GM21390 (cell line): ENCODE measurements at regions not wholly inside any gene's neighbourhood (a gene's known extent, or its start where the extent isn't known, plus 50 kb on each side); places are given as distances from the start of the nearest gene placed in this dataset.

Source experiments
- ATAC-seq: cut with Tn5 transposase; IDR thresholded peaks from one replicate; pipeline ENCODE4 v1.9.1; 2021; ENCODE audit not compliant: unreplicated experiment

DNA sequence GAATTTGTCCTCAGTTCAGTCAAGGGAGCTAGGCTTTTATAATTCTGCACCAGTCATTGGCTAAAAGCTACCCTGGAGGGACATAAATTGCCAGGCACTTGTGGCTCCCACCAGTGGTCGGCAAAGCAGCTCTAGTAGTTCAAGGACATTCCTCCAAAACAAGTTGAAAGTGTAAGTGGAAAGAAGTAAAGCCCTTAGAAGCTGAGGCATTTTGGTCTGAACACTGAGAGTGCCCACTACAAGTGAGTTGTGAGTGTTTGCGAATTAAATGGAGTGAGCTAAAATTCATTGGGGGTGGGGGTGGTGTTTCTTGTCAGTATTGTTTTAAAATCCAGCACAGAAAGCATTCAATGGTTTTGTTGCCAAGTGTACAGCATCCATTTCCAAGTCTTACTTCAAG, 879.9 kb upstream of the CDH2 start:
- no peak for ATAC-seq

DNA sequence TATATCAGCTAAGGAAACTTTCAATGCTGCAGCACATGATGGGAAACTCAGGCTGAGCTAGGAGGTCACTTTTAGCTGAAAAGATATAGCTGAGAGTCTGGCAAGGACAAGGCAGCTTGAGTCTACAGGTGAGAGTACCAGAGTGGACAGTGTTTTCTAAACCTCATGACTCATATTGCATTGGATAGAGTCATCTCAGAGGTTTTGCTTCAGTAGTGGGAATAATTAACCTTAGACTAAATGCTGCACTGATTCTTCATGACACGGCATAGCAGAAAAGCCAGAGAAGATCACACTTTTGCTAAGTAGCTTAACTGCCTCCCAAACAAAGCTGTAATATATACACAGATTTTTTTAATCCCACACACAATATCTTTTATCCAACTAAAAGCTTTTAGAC, 865.0 kb upstream of the CDH2 start:
- no peak for ATAC-seq

DNA sequence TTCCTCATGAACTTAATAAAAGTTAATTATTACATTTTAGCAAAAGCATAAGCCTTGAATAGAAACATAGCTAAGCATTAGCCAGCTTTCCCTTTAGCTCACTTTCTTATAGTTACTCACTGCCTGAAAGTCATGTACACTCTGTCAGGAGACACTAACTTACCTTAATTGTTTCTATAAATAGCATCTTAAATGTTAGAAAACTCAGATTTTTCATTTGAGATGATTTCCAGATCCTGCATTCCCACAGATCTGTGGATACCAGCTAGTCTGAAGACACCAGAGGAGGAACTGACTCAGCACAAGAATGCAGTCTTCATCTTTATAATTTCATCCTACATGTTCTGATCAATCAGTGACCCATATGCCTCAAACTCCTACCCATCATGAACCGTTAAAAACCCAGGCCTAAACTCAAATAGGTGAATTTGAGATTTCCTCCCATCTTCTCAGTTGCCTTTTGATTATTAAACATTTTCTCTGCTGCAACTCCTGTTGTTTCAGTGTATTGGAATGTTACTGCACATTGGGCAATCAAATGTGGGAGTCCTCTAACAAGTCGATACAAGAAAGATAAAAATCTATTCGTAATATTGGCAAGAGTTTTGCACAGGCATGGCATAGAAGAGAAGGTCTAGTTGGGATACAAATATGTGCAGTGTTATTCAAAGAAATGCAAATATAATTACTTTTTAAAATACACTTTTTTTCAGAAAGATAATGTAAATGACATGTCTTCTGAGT, 857.4 kb upstream of the CDH2 start:
- no peak for ATAC-seq

DNA sequence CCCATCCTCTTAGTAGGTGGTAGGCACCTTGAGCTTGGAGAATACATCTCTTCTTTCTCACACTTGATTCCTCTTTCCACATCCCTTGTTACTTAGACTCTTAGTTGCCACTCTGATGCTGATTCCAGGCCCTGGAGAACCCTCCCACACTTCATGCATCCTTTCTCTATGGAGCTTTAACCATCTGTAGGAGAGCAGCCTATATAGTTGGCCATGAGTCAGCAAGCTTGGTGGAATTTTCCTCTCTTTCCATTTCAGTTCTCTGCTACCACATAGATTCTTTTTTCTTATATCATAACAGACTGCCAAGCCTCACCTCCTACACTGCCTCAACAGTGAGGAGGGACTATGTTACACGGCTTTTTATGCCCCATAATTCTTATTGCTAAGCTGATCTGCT, 851.6 kb upstream of the CDH2 start:
- no peak for ATAC-seq

DNA sequence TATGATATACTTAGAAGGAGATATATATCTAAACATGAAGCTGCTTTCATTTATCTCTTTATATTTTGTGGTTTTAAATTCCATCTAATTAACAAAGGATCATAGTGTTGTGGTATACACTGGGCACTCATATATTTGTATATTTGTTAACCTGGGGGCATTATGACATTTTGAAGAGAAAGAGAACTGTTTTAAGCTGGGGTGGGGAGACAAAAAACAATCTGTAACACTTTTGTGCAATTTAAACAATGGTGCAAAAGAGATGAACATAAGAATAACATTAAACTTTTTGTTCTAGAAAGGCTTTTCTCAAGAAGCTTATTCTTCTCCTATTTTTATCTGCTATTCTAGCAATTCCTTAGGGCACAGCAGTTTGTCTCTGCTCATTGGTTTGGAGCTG, 842.0 kb upstream of the CDH2 start:
- no peak for ATAC-seq

DNA sequence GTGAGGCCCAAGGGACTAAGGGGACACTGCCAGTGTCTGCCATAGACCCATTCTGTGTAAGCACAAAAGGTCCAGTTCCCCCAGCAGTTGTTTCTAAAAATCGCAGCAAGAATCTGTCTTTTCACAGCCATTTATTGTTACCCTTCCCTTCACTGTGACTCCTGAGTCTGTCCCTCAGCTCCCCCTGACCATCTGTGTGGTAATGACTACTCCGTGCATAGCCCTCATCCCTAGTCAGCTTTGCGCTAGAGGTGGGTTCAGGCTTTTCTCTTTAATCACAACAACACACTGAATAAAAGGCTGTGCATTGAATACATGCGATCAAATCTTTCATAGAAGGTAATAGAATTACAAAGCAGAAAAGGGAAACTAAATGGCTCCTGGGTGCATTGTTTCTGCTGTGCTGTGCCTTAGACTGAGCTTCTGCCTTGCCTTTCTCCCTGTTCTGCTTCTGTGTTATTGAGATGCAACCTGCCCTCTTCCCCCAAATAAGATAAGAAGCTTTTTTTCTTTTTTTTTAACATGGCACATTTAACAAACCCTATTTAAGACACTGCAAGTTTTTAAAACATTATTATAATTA, 836.0 kb upstream of the CDH2 start:
- ATAC-seq = no peak

DNA sequence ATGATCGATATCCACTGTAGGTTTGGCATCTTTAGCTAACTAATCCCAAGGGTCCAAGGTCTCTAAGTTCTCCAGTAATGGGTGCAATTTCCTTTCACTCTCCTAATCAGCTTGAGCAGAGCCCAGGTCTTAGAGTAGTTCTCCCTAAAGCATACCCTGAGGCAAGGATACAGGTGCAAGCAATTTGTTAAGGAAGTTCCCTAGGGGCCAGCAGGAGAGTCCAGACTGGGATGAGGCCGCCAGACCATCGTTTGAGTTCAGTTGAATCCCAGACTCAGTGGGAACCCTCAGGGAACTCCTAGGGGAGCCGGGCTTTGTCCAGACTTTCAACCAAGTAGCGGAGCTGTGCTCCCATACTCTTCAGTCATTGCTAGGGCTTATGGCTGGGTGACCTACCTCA, 835.4 kb upstream of the CDH2 start:
- no peak for ATAC-seq

DNA sequence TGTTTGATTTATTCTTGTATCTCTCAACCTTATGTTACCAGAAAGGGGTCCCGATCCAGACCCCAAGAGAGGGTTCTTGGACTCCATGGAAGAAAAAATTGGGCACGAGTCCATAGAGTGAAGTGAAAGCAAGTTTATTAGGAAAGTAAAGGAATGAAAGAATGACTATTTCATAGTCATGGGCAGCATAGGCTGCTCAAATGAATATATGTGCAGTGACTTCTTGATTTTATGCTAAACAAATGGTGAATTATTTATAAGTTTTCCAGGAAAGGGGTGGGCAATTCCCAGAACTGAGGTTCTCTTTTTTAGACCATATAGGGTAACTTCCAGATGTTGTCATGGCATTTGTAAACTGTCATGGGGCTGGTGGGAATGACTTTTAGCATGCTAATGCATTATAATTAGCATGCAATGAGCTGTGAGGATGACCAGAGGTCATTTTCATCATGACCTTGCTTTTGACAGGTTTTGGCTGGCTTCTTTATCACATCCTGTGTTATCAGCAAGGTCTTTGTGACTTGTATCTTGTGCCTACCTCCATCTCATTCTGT, 832.4 kb upstream of the CDH2 start:
- no peak for ATAC-seq

DNA sequence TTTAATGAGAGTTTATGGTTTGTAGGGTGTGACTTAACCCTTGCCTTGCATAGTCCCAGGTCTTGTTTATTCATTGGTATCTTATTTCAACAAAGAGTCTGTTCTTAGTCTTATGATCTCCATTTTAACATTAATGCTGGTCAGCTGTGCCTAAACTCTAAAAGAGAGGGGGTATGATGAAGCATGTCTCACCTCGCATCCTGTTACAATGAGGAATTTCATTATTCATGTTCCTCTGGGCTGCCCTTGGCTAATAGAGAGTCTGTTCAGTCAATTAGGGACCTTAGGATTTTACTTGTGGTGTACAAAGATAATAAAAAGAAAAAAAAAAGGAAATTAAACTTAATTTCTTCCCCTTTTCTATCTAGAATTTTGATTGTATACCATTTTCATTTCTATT, 831.9 kb upstream of the CDH2 start:
- ATAC-seq = no peak

DNA sequence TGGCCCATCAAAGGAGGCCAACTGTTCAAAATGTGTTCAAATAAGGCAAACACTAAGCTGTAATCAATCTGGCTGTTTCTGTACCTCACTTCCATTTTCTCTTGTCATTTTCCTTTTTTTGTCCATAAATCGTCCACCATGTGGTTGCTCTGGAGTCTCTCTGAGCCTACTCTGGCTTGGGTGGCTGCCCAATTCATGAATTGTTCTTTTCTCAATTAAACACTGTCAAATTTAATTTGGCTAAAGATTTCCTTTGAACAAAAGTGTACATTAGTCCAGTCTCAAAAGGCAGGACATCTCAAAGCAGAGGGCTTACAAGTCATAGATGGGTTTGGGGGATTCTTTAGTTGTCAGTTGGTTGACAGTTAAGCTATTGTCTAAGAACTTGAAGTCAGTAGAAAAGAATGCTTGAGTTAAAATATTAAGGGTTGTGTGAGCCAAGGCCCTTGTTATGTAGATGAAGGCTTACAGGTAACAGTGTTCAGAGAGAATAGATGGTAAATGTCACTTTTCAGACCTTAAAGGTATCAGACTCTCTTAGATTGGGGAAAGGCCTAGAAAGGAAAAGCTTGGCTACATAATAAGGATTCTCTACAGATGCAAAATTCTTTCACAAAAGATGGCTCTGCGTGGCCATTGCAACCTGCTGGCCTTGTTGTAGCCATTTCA, 831.2 kb upstream of the CDH2 start:
- no peak for ATAC-seq

DNA sequence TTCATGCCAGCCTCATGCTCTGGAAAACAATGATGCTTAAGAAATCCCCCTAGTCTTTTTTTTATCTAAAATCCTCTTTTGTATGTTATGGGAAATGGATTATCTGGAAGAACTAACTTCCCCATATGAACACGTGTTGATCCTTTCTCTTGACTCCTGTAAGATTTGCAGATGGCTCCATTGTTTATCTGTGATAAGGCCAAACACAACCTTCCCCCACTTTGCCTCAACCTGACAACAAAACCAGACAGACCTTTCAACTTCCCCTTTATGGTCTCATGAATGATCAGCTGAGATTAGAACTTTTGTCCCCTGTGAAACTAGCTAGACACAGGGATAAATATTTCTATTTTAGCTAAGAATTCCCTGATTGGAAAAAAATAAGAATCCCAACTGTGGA, 828.0 kb upstream of the CDH2 start:
- no peak for ATAC-seq

DNA sequence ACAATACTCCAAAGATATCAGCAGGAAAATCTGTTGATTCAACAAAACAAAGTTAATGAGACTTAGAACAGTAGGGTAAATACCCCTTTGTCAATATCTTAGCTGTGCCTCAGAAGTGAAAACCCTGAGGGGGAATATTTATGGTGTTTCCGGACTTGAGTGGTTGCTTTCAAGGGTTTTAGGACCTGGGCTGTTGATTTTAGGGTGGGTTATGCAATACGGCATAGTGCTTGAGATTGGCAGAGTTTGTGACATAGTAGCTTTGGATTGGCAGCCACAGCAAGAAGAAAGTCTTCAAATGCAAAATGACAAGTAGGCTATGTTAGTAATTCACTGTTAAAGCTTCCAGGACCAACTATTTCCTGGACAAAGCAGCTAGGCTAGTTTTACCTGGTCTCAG, 826.3 kb upstream of the CDH2 start:
- no peak for ATAC-seq

DNA sequence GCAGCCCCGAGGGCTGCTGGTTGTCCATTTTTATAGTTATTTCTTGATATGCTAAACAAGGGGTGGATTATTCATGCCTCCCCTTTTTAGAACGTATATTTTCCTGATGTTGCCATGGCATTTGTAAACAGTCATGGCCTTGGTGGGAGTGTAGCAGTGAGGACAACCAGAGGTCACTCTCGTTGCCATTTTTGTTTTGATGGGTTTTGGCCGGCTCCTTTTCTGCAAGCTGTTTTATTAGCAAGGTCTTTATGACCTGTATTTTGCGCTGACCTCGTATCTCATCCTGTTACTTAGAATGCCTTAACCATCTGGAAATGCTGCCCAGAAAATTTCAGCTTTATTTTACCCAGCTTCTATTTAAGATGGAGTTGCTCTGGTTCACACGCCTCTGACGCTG, 825.8 kb upstream of the CDH2 start:
- ATAC-seq = no peak

DNA sequence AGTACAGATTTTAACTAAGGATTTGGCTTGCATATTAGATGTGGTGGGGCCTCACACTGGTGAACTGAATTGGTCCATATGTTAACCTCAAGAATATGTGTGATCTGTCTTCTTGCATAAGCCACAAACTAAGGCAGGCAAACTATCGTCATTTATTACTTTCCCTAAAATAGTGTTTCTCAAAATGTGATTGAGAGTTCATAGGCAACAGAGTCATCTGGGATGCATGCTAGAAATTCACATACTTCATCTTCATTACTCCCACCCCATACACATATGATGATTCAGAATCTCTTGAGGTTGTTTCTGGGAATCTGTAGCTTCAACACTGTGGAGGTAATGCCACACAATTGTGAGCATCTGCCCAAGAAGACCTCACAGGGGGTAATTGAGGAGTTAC, 822.8 kb upstream of the CDH2 start:
- no peak for ATAC-seq

DNA sequence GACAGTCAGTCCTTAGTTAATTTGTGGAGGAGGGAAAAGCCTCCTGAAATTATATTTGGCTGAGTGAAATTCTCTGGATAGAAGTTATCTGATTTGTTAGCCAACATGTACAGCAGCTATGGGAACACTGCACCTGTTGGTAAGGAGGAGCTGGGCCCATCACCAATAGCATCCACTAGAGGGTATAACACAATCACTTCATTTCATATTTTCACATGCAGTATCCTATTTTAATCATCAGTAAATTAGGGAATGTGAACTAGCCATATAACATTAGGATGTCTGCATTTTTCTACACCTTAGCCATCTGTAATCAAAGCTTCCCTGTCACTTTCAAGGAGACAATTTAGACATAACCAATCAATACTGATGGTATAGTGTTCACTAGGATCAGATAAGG, 818.4 kb upstream of the CDH2 start:
- ATAC-seq = no peak

DNA sequence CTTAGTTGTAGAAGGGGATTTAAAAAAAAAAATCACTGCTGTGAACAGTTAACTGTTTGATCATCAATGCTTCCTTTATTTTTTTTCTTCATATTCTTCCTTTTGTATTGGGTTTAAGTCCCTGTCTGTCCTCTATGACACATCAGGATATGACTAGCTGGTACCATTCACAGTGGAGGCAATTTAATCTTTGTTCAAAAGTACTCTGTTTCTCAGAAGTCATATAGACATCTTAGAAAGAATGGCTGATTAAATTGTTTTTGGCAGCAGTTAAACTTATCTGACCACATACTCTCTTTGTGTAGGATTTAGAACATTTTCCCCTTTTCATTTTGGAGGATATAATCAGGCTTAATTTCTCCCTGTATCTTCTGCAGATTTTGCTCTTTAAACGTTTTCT, 807.8 kb upstream of the CDH2 start:
- no peak for ATAC-seq

DNA sequence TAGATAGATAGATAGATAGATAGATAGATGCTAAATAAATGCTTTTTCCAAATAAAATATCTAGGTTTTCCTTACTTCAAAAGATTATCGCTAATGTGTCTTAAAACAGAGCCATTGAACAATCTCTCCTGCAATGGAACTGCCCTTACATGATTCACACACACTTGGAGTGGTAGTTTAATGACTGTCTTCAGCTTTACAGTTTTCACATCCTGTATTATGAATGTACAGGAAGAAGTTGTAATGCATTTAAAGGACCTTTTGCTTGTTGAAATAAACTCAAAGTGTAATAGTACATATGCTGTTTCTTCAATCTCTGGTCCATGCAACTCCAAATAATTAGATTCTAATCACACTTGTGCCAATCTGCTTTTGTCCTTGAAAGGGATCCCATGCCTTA, 797.6 kb upstream of the CDH2 start:
- no peak for ATAC-seq

DNA sequence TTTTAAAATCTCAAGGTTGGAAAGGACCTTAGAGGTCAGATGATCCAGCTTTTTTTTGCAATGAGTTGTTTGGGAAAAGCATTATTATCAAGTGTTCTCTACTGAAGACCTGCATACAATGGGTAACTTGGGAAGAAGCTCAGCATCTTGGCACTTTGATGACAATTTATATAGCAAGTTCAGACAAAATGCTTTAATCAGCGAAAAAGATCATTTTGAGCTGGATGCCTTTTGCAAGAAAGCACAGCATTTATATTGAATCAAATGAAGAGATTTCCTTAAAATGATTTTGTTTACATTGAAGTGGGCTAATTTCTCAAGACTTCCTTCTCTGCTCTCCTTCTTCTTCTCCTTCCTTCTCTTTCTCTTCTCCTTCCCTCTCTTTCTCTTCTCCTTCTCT, 796.4 kb upstream of the CDH2 start:
- ATAC-seq = no peak

DNA sequence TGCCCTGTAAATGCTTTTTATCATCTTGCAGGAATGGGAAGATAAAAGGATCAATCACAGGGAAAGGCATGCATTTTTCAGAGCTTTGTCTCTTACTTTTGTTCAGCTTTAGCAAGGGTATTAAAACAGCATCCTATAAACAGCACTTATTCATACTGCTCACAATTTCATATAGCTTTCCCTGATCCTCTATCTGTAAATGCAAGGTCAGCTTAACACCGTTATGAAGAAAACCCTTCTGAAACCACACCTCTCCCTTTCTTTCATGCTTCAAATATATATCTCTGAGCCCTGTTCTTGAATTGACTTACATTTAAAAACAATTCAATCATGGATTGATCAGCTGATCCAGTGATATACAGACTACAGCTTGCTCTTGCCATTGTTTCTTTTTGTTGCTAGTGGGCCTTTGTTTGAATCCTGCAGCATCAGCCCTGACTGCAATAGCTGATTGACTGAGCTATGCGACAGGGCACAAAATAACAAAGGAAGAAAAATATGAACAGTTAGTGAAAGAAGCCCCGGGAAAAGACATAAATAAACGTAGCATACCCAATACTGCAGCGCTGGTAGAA, 795.5 kb upstream of the CDH2 start:
- no peak for ATAC-seq

DNA sequence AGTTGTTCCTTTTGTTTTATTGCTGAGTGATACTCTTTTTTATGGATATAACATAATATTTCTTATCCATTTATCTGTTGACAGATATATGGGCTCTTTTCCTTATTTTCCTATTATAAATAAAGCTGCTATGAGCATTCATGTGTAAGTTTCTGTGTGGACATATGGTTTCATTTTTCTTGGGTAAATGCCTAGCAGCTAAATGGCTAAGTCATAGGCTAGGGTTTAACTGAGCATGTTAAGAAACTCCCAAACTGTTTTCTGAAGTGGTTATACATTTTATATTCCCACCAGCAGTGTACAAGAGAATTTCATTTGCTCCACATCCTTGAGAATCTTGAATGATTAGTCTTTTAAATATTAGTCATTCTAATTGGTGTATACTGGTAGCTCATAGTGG, 786.6 kb upstream of the CDH2 start:
- no peak for ATAC-seq

DNA sequence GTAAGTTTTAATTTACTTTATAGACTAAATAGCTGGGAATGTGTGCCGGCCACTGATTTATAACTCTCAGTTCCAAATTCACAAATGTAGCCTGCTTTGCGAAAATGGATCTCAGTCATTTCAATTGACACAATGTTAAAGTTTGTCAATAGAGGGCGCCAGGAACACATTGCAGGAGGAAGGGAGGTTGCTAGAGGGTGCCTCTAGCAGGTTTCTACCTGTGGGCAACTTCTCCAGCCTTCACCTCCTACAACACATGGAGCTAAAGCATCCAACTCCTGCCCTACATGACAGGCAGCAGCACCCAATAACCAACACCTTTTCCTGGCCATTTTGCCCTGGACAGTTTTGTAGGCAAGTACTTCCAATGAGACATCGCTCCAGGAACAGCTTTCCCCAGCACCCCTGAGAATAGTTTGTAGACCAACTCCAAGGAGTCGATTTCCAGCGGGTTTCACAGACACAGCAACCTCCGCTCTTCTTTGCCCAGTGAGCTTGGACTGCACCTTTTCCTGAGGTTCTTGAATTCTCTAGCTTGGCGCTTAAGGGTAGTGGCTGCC, 784.8 kb upstream of the CDH2 start:
- ATAC-seq = no peak

DNA sequence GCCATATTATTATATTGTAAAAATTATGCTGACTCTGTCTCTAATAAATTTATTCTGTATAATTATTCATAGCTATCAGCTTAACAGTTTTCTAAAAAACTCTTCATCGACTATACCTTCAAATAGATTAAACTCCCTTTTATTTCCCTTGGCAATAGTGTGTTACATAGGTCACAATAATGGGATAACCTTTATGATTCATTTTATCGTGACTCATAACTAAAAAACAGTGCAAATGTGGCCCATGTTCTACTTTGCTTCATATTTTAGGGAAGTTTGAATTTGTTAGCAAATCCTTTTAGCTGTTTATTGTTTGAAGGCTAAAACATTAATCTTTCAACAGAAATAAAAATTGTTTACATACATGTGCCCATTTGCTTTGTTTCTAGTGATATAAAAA, 783.2 kb upstream of the CDH2 start:
- ATAC-seq = no peak
